Skeletal muscle satellite cell (primary cell): ENCODE measurements at regions not wholly inside any gene's neighbourhood (a gene's known extent, or its start where the extent isn't known, plus 50 kb on each side); places are given as distances from the start of the nearest gene placed in this dataset.
"Not testable (repeated sequence)": the region's sequence is repeated elsewhere in the genome, so short reads cannot be mapped to it uniquely, and the experiment has no call there.

Source experiments
- H3K27me3 ChIP-seq: 2 replicates; pipeline ENCODE4 v1.7.0; 2013; ENCODE audit warnings: low read length; ENCODE audit not compliant: control insufficient read depth, insufficient read depth
- H3K36me3 ChIP-seq: 2 replicates; pipeline ENCODE4 v1.7.0; 2013; ENCODE audit warnings: mild to moderate bottlenecking, control low read depth, low read length; ENCODE audit not compliant: insufficient read depth
- H3K4me1 ChIP-seq: 2 replicates; pipeline ENCODE4 v1.7.0; 2013; ENCODE audit warnings: low read length; ENCODE audit not compliant: control insufficient read depth, insufficient read depth
- H3K4me2 ChIP-seq: 2 replicates; pipeline ENCODE4 v1.7.0; 2013; ENCODE audit warnings: mild to moderate bottlenecking, low read length
- H3K4me3 ChIP-seq: 2 replicates; pipeline ENCODE4 v1.7.0; 2013; ENCODE audit warnings: low read length
- H3K9ac ChIP-seq: 2 replicates; pipeline ENCODE4 v1.7.0; 2013; ENCODE audit warnings: mild to moderate bottlenecking, low read depth, low read length, moderate library complexity
- H3K9me3 ChIP-seq: replicated peaks from 2 replicates; pipeline ENCODE4 v1.7.0; 2013; ENCODE audit warnings: mild to moderate bottlenecking, control low read depth, low read length

DNA sequence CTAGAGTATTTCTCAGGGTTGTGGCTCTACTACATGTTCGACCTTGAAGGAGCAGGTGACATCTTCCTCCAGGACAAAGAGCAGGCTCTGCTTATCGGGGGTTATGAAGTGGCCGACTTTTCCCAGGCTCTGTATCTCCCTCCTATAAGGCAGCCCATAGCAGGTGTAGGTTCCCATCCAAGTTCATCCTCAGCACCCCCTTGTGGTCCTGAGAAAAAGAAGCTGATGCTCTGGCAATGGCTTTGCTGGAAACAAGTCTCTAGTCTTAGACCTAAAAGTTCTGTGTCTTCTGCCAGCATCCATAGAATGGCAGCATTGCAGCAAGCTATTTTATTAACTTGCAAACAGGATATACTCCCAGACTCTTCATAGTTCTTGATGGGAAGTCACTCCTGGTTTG lies 836.6 kb upstream of the PRKX start:
- Histone ChIP-seq H3K9me3 (no peaks in the 10 kb centered on the region), H3K4me2 (no peak overlapping the region), H3K36me3 (no peaks in the 10 kb centered on the region), H3K4me1 (no peaks in the 10 kb centered on the region), H3K9ac (no peak overlapping the region), H3K4me3 (no peak overlapping the region), H3K27me3 (no peaks in the 10 kb centered on the region)

DNA sequence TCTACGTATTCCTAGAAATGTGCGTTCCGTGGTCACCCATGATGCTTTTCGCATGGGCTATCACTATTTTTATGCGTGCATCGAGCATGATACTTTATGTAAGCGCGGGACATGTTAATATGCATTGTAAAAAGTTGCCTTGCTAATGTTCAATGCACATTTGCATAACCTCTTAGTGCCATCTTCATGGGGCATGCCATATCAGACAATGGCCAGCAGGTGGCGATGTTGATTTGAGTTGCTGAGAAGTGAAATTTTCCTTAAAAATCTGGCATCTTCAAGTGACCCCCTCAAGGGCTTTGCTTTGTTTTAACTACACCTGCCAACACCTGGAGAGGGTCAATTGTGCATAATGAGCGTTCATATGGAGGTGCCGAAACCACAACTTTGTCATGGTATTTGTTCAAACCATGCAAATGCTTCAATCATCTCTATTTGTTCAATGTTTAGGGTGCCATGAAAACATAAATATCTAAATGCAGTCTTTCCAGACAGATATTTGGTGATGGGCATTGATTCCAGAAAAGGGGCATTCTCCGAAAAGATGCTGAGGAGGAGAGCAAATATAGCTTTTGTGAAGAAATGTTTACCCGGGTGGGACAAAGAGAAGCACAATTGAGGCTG lies 833.9 kb upstream of the PRKX start:
- Histone ChIP-seq H3K4me2 (no peak overlapping the region), H3K9ac (no peak overlapping the region), H3K36me3 (no peaks in the 10 kb centered on the region), H3K4me1 (no peaks in the 10 kb centered on the region), H3K4me3 (no peak overlapping the region), H3K27me3 (no peaks in the 10 kb centered on the region), H3K9me3 (no peaks in the 10 kb centered on the region)

DNA sequence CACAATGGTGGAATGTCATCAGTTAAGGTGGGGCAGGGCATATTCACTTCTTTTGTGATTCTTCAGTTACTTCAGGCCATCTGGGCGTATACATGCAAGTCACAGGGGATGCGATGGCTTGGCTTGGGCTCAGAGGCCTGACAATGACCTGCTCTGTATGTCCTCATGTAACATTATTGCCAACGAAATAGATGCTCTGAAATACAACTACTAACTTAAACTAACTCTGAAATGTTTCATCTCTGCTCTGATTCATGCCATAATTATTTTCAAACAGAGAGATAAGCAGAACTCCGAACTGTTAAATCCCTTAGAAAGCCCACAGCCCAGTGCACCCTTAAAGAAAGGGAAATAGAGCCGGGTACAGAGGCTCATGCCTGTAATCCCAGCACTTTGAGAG lies 832.7 kb upstream of the PRKX start:
- not testable (repeated sequence) for H3K27me3 ChIP-seq, H3K36me3 ChIP-seq, H3K9me3 ChIP-seq, H3K4me2 ChIP-seq, H3K9ac ChIP-seq, H3K4me1 ChIP-seq, H3K4me3 ChIP-seq

DNA sequence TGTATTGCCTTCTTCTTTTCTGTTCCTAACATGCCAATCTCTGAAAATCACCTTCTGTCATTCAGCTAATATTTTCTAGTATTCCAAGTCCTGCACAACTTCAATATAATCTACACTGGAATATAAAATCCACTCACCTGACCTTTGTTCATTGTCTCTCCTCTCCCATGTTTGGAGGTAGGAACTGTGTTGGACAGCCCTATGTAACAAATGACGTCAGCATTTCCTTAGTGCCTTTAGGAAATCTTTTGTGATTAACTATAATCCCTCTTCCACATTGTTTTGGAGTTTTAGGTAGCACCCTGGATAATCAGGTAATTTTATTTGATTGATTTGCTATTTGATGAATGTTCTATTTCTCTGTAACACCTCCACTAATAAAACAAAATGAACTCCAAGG lies 814.8 kb upstream of the PRKX start:
- no peaks in the 10 kb centered on the region for H3K27me3 ChIP-seq
- no peak overlapping the region for H3K4me2 ChIP-seq
- H3K36me3 ChIP-seq, result no peaks in the 10 kb centered on the region
- H3K9me3 ChIP-seq, result no peaks in the 10 kb centered on the region
- H3K4me1 ChIP-seq, result no peaks in the 10 kb centered on the region
- H3K9ac ChIP-seq, result no peak overlapping the region
- no peak overlapping the region for H3K4me3 ChIP-seq

DNA sequence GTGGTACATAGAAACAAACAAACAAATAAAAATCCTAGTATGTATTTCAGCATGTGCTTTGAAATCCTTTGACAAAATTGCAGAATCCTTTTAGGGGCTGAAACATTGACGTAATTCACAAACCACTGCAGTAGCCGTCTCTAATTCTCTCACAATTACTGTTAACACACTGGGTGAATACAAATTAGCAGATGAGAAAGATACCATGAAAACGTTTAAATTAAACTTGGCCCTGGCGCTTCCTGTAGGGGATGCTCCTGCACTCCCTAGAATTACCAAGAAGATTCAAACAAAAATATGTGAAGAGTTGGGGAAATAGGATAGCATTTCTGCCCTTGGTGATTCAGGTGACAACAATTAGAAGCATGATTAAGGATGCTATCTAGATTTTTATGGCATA lies 772.5 kb upstream of the PRKX start:
- Histone ChIP-seq H3K36me3 (no peaks in the 10 kb centered on the region), H3K4me2 (no peak overlapping the region), H3K4me1 (no peaks in the 10 kb centered on the region), H3K4me3 (no peak overlapping the region), H3K9ac (no peak overlapping the region), H3K27me3 (no peaks in the 10 kb centered on the region), H3K9me3 (peaks cover 3% of the 10 kb centered on the region)

DNA sequence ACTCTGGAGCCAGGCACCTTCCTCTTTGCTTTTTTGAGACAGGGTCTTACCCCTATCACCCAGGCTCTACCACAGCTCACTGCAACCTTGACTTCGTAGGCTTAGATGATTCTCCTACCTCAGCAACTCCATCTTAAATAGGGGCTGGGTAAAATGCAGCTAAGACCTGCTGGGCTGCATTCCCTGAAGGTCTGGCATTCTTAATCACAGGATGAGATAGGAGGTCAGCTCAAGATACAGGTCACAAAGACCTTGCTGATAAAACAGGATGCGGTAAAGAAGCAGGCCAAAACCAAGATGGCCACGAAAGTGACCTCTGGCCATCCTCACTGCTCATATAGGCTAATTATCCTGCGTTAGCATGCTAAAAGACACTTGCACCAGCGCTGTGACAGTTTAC lies 770.8 kb upstream of the PRKX start:
- H3K4me3 ChIP-seq, result no peak overlapping the region
- no peaks in the 10 kb centered on the region for H3K4me1 ChIP-seq
- no peak overlapping the region for H3K9ac ChIP-seq
- H3K36me3 ChIP-seq, result no peaks in the 10 kb centered on the region
- no peak overlapping the region for H3K4me2 ChIP-seq
- no peaks in the 10 kb centered on the region for H3K27me3 ChIP-seq
- H3K9me3 ChIP-seq, result peaks cover 3% of the 10 kb centered on the region

DNA sequence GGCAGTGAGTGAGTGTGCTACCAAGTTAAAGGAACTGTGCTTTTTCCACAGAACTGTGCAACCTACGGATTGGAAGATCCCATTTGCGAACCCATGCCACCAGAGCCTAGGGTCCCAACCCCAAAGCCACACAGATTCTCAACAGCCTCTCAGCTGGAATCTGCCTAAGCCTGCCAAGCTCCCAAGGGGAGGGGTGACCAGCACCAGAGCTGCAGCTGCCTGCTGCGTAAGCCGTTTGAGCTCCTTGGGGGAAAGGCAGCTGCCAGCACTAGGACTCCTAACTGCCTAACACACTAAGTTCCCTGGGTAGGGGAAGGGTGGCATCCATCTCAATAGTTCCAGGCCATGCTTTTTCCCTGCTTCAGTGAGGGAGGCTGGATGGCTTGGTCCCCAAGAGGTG lies 738.1 kb upstream of the PRKX start:
- Histone ChIP-seq H3K27me3 (no peaks in the 10 kb centered on the region), H3K4me1 (no peaks in the 10 kb centered on the region), H3K4me2 (no peak overlapping the region), H3K9ac (no peak overlapping the region), H3K9me3 (peaks cover 5% of the 10 kb centered on the region), H3K4me3 (no peak overlapping the region), H3K36me3 (no peaks in the 10 kb centered on the region)

DNA sequence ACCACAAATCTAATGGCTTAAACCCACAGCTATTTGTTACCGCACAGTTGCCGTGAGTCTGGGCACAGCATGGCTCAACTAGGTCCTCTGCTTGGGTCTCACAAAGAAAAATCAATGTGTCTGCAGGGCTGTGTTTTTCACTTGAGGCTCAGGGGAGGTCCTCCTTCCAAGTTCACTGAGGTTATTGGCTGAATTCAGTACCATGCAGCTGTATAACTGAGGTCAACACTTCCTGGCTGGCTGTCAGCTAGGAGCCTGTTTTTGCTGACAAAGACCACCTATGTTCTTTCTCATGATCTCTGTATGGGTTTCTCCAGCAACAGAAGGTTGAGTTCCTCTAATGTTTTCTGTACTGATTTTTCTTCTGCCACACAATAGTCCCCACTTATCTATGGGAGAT lies 736.7 kb upstream of the PRKX start:
- no peak overlapping the region for H3K4me2 ChIP-seq
- H3K36me3 ChIP-seq, result no peaks in the 10 kb centered on the region
- H3K27me3 ChIP-seq, result no peaks in the 10 kb centered on the region
- H3K9me3 ChIP-seq, result peaks cover 5% of the 10 kb centered on the region
- no peak overlapping the region for H3K9ac ChIP-seq
- H3K4me3 ChIP-seq, result no peak overlapping the region
- no peaks in the 10 kb centered on the region for H3K4me1 ChIP-seq

DNA sequence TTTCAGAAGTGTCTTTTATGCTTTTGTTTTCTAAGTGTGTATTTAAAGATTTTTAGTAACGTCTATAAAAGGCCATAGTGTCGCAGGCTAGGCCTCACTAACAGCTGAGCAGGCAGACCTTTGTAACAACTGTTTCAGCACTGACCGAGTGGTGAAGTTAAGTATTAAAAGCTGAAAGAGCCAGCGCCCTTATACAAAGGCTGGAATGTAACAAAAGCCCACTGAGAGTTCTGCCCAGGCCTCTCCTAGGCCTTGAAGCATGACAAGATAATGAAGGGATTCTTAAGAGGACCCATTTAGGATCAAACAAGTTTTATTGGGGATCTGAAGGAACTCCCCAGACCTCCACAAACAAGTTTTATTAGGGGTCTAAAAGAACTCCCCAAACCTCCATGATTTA lies 722.5 kb upstream of the PRKX start:
- Histone ChIP-seq H3K4me1 (no peaks in the 10 kb centered on the region), H3K9ac (no peak overlapping the region), H3K36me3 (no peaks in the 10 kb centered on the region), H3K4me3 (no peak overlapping the region), H3K4me2 (no peak overlapping the region), H3K9me3 (no peaks in the 10 kb centered on the region), H3K27me3 (no peaks in the 10 kb centered on the region)

DNA sequence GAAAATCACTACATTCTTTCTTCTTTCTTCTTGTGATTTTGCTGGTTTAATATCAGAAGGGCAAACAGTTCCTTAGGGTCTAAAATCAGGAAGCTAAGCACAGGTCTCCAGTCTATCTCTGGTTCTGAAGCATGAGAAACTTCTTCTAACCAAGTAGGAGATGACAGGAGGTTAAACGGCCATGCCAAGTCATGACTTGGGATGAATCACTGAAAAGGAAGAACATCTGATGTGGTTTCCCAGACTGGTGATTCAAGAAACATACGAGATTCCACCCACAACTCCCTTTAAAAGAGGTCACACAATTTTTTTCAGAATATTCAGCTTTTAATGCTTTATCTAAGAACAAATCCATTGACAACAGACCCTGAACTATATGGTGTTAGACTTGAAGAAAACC lies 684.0 kb upstream of the PRKX start:
- H3K36me3 ChIP-seq, result no peaks in the 10 kb centered on the region
- H3K4me2 ChIP-seq, result no peak overlapping the region
- H3K9ac ChIP-seq, result no peak overlapping the region
- H3K4me1 ChIP-seq, result no peaks in the 10 kb centered on the region
- peaks cover 14% of the 10 kb centered on the region for H3K9me3 ChIP-seq
- H3K27me3 ChIP-seq, result no peaks in the 10 kb centered on the region
- H3K4me3 ChIP-seq, result no peak overlapping the region

DNA sequence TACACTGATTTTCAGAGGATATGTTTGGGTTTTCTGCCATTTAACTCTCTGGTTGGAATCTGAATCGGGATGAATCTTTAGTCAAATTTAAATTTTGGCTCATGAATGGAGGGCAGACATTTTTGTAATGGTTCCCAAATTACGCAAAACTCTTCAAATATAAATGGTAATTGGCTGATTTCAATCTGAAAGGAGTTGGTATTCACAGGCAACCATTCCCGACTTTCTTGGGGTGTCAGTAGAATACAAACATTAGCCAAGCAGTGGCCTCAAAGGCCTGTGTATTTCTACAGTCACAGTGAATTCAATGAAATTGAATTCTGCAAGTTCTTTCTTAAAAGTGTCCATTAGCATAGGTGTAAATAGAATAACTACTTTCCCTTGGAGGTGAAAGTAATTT lies 668.8 kb upstream of the PRKX start:
- no peaks in the 10 kb centered on the region for H3K36me3 ChIP-seq
- no peaks in the 10 kb centered on the region for H3K4me1 ChIP-seq
- no peak overlapping the region for H3K4me3 ChIP-seq
- no peaks in the 10 kb centered on the region for H3K27me3 ChIP-seq
- H3K9ac ChIP-seq, result no peak overlapping the region
- H3K9me3 ChIP-seq, result peaks cover 12% of the 10 kb centered on the region
- H3K4me2 ChIP-seq, result no peak overlapping the region

DNA sequence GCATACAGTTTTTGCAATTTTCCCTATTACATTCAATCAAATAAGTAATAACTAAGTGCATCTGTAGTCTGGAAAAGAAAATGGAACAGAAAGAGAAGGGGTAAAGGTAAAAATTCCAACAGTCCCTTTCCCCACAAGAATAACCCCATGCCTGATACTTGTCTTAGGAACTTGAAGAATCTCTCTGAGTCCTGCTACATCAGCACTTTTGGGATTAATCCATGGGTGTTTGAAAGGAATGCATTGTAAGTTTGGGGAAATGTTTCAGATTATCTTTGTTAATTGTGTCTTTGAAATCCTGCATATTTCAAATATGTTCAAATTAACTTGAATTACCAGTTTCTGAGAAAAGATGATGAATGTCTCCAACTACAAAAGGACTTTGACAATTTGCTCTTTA lies 667.3 kb upstream of the PRKX start:
- no peak overlapping the region for H3K4me2 ChIP-seq
- no peaks in the 10 kb centered on the region for H3K4me1 ChIP-seq
- peaks cover 8% of the 10 kb centered on the region for H3K9me3 ChIP-seq
- no peaks in the 10 kb centered on the region for H3K36me3 ChIP-seq
- no peak overlapping the region for H3K4me3 ChIP-seq
- H3K9ac ChIP-seq, result no peak overlapping the region
- no peaks in the 10 kb centered on the region for H3K27me3 ChIP-seq
